RCC 7860 (cell line): ENCODE measurements at regions not wholly inside any gene's neighbourhood (a gene's known extent, or its start where the extent isn't known, plus 50 kb on each side); places are given as distances from the start of the nearest gene placed in this dataset.

Source experiments
- DNase-seq: peaks from one replicate; pipeline ENCODE4 v3.0.0-alpha.2; 2015; ENCODE audit warnings: low spot score
- FAIRE-seq: peaks from 2 replicates; lab custom pipeline; 2012; peaks lifted over from hg19 to GRCh38; lab: Jason Lieb, UNC

GRCh38 chr6:115728171-115728570, 332.5 kb downstream of the FRK start:
- FAIRE-seq (no peak), DNase-seq (no peak)

- no peak for FAIRE-seq
- no peak for DNase-seq
Measured at GRCh38 chr6:115721564-115721963, 339.1 kb downstream of the FRK start.

GRCh38 chr6:115720900-115721299, 339.8 kb downstream of the FRK start:
- FAIRE-seq (no peak), DNase-seq (no peak)

- FAIRE-seq (no peak), DNase-seq (no peak)
Measured at GRCh38 chr6:115717472-115717871, 343.2 kb downstream of the FRK start.

GRCh38 chr6:115717062-115717461, 343.6 kb downstream of the FRK start:
- no peak for DNase-seq
- FAIRE-seq: no peak

- DNase-seq: no peak
- no peak for FAIRE-seq
Measured at GRCh38 chr6:115712291-115712961, 348.3 kb downstream of the FRK start.

- DNase-seq (no peak), FAIRE-seq (no peak)
Measured at GRCh38 chr6:115708850-115709249, 351.8 kb downstream of the FRK start.

GRCh38 chr6:115706981-115707380, 353.7 kb downstream of the FRK start:
- FAIRE-seq: no peak

GRCh38 chr6:115706324-115706723, 354.4 kb downstream of the FRK start:
- FAIRE-seq (no peak), DNase-seq (no peak)

More at GRCh38 chr6:115706981-115707380, 353.7 kb downstream of the FRK start:
- no peak for DNase-seq

GRCh38 chr6:115704028-115704427, 356.7 kb downstream of the FRK start:
- FAIRE-seq: no peak

GRCh38 chr6:115691433-115691832, 369.3 kb downstream of the FRK start:
- DNase-seq (no peak), FAIRE-seq (no peak)

More at GRCh38 chr6:115704028-115704427, 356.7 kb downstream of the FRK start:
- no peak for DNase-seq

GRCh38 chr6:115690854-115691253, 369.8 kb downstream of the FRK start:
- FAIRE-seq (no peak), DNase-seq (no peak)

GRCh38 chr6:115681978-115682775, 378.5 kb downstream of the FRK start:
- no peak for FAIRE-seq

GRCh38 chr6:115680621-115681020, 380.1 kb downstream of the FRK start:
- DNase-seq: no peak
- FAIRE-seq: no peak

More at GRCh38 chr6:115681978-115682775, 378.5 kb downstream of the FRK start:
- no peak for DNase-seq

- DNase-seq (no peak), FAIRE-seq (no peak)
Measured at GRCh38 chr6:115677198-115677597, 383.5 kb downstream of the FRK start.

GRCh38 chr6:115675443-115675842, 385.2 kb downstream of the FRK start:
- FAIRE-seq: no peak

GRCh38 chr6:115668781-115669180, 391.9 kb downstream of the FRK start:
- no peak for FAIRE-seq
- no peak for DNase-seq

More at GRCh38 chr6:115675443-115675842, 385.2 kb downstream of the FRK start:
- DNase-seq: no peak

- no peak for FAIRE-seq
- no peak for DNase-seq
Measured at GRCh38 chr6:115668211-115668610, 392.5 kb downstream of the FRK start.

- DNase-seq (no peak), FAIRE-seq (no peak)
Measured at GRCh38 chr6:115667478-115668026, 393.1 kb downstream of the FRK start.

GRCh38 chr6:115666997-115667396, 393.7 kb downstream of the FRK start:
- no peak for FAIRE-seq

GRCh38 chr6:115665310-115665709, 395.4 kb downstream of the FRK start:
- DNase-seq (no peak), FAIRE-seq (no peak)

More at GRCh38 chr6:115666997-115667396, 393.7 kb downstream of the FRK start:
- DNase-seq: no peak

GRCh38 chr6:115663681-115664080, 397.0 kb downstream of the FRK start:
- no peak for DNase-seq
- FAIRE-seq: no peak
